Activated CD8-positive, alpha-beta T cell treated with anti-CD3 and anti-CD28 coated beads for 36 hours (primary cell): ENCODE measurements at regions not wholly inside any gene's neighbourhood (a gene's known extent, or its start where the extent isn't known, plus 50 kb on each side); places are given as distances from the start of the nearest gene placed in this dataset.

Experiments used
- ATAC-seq: fragments of 200-7000 bp; cut with Tn5 transposase; one replicate; pipeline ENCODE4 v1.10.0; 2021; ENCODE audit warnings: mild to moderate bottlenecking, moderate library complexity
- CTCF ChIA-PET: fragments of 350-600 bp; sonication (Branson Sonifier 250); formaldehyde crosslinking; loops from one replicate; lab custom pipeline; 2021; ENCODE audit warnings: antibody characterized with exemption; lab: Charles Lee
- POLR2A ChIA-PET: fragments of 350-600 bp; sonication (Branson Sonifier 250); formaldehyde crosslinking; loops from one replicate; lab custom pipeline; 2021; ENCODE audit warnings: antibody characterized with exemption; lab: Charles Lee
- DNase-seq: peaks from one replicate; pipeline ENCODE4 v3.0.0-alpha.2; 2020
- H3K27ac Mint-ChIP-seq: one replicate; pipeline ENCODE4 v1.8.0; 2021; ENCODE audit warnings: mild to moderate bottlenecking, mixed read lengths
- H3K27me3 Mint-ChIP-seq: one replicate; pipeline ENCODE4 v1.8.0; 2021; ENCODE audit warnings: mixed read lengths
- H3K36me3 Mint-ChIP-seq: one replicate; pipeline ENCODE4 v1.8.0; 2021; ENCODE audit warnings: low read depth, mixed read lengths
- H3K4me1 Mint-ChIP-seq: one replicate; pipeline ENCODE4 v1.8.0; 2021; ENCODE audit warnings: low read depth, mixed read lengths
- H3K4me3 Mint-ChIP-seq: one replicate; pipeline ENCODE4 v1.8.0; 2021; ENCODE audit warnings: mild to moderate bottlenecking, moderate library complexity, mixed read lengths
- H3K9me3 Mint-ChIP-seq: one replicate; pipeline ENCODE4 v1.8.0; 2021; ENCODE audit warnings: mixed read lengths
- intact Hi-C: fragments of 100-400 bp; cut with micrococcal nuclease; formaldehyde crosslinking; loops from one replicate; pipeline ENCODE4 v1.10.0; 2022
- TF ChIP-seq, protein P1 (sequence below): fragments of 200-600 bp; IDR thresholded peaks from one replicate; pipeline ENCODE4 v1.8.0; 2022; ENCODE audit warnings: antibody characterized with exemption, mild to moderate bottlenecking

DNA sequence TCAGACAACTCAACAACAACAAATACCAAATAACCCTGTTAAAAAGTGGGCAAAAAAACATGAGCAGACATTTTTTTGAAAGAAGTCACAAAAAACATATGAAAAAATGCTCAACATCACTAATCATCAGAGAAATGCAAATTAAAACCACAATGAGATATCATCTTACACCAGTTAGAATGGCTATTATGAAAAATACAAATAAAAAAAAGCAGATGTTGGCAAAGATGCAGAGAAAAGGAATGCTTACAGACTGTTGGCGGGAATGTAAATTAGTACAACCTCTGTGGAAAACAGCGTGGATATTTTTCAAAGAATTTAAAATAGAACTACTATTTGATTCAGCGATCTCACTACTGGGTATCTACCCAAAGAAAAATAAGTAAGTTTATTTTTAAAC is 114.0 kb downstream of the SLC38A4 start:
- intact Hi-C loops: no loop called here
- Mint-ChIP-seq H3K36me3 (no peaks in the 10 kb centered on the region), H3K4me1 (no peaks in the 10 kb centered on the region), H3K27ac (no peak overlapping the region), H3K9me3 (peaks cover 4% of the 10 kb centered on the region), H3K27me3 (no peaks in the 10 kb centered on the region), H3K4me3 (no peak overlapping the region)
- DNase-seq: no peak
- CTCF ChIA-PET: no interaction called here
- POLR2A ChIA-PET: no interaction called here
- no peak for ATAC-seq
- TF ChIP-seq, protein P1, sequence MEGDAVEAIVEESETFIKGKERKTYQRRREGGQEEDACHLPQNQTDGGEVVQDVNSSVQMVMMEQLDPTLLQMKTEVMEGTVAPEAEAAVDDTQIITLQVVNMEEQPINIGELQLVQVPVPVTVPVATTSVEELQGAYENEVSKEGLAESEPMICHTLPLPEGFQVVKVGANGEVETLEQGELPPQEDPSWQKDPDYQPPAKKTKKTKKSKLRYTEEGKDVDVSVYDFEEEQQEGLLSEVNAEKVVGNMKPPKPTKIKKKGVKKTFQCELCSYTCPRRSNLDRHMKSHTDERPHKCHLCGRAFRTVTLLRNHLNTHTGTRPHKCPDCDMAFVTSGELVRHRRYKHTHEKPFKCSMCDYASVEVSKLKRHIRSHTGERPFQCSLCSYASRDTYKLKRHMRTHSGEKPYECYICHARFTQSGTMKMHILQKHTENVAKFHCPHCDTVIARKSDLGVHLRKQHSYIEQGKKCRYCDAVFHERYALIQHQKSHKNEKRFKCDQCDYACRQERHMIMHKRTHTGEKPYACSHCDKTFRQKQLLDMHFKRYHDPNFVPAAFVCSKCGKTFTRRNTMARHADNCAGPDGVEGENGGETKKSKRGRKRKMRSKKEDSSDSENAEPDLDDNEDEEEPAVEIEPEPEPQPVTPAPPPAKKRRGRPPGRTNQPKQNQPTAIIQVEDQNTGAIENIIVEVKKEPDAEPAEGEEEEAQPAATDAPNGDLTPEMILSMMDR: no peak

GRCh38 chr12:46710125-46710743 is 115.6 kb downstream of the SLC38A4 start:
- intact Hi-C loops: no loop called here
- H3K9me3 Mint-ChIP-seq: peaks cover 3% of the 10 kb centered on the region
- no peak overlapping the region for H3K27ac Mint-ChIP-seq
- CTCF ChIA-PET: no interaction called here
- TF ChIP-seq, protein P1: no peak
- no peaks in the 10 kb centered on the region for H3K36me3 Mint-ChIP-seq
- H3K4me3 Mint-ChIP-seq: no peak overlapping the region
- POLR2A ChIA-PET: no interaction called here
- no peaks in the 10 kb centered on the region for H3K27me3 Mint-ChIP-seq
- no peaks in the 10 kb centered on the region for H3K4me1 Mint-ChIP-seq
- DNase-seq: no peak
- ATAC-seq: no peak

GRCh38 chr12:46702581-46703344 is 123.0 kb downstream of the SLC38A4 start:
- no peak for ATAC-seq
- intact Hi-C loops: no loop called here
- DNase-seq: no peak
- TF ChIP-seq, protein P1: no peak
- Mint-ChIP-seq H3K36me3 (no peaks in the 10 kb centered on the region), H3K9me3 (peaks cover 2% of the 10 kb centered on the region), H3K27ac (no peak overlapping the region), H3K27me3 (no peaks in the 10 kb centered on the region), H3K4me3 (no peak overlapping the region), H3K4me1 (no peaks in the 10 kb centered on the region)
- CTCF ChIA-PET: interaction anchor here (0.8 kb wide), 2 partner anchors 13 to 578 kb away, joined by 3 read pairs; no protein-coding TSS in a partner anchor
- POLR2A ChIA-PET: no interaction called here

- POLR2A ChIA-PET: interaction anchor here (0.7 kb wide), 1 partner anchor 22 kb away, joined by 3 read pairs; no protein-coding TSS in a partner anchor
- CTCF ChIA-PET: no interaction called here
- DNase-seq: no peak
- TF ChIP-seq, protein P1: no peak
- no peaks in the 10 kb centered on the region for H3K36me3 Mint-ChIP-seq
- H3K27ac Mint-ChIP-seq: no peak overlapping the region
- H3K27me3 Mint-ChIP-seq: no peaks in the 10 kb centered on the region
- H3K4me1 Mint-ChIP-seq: no peaks in the 10 kb centered on the region
- no peak for ATAC-seq
- H3K9me3 Mint-ChIP-seq: peaks cover 6% of the 10 kb centered on the region
- H3K4me3 Mint-ChIP-seq: no peak overlapping the region
- intact Hi-C loops: no loop called here
These were observed 124.4 kb downstream of the SLC38A4 start for GRCh38 chr12:46701356-46701755.

GRCh38 chr12:46699986-46700385 is 125.8 kb downstream of the SLC38A4 start:
- H3K27ac Mint-ChIP-seq: no peak overlapping the region
- no peaks in the 10 kb centered on the region for H3K4me1 Mint-ChIP-seq
- H3K27me3 Mint-ChIP-seq: no peaks in the 10 kb centered on the region
- H3K4me3 Mint-ChIP-seq: no peak overlapping the region
- DNase-seq: no peak
- CTCF ChIA-PET: no interaction called here
- H3K9me3 Mint-ChIP-seq: peaks cover 6% of the 10 kb centered on the region
- TF ChIP-seq, protein P1: no peak
- no peaks in the 10 kb centered on the region for H3K36me3 Mint-ChIP-seq
- POLR2A ChIA-PET: no interaction called here
- ATAC-seq: no peak
- intact Hi-C loops: no loop called here
